ENCODE measurements at regions not wholly inside any gene's neighbourhood (a gene's known extent, or its start where the extent isn't known, plus 50 kb on each side); places are given as distances from the start of the nearest gene placed in this dataset.

- 43 to 58% methylated on average over 16 to 19 of the region's 25 CpGs for WGBS, 2 donors
- no peak for TF ChIP-seq POLR2A (IDR thresholded peaks at IDR 0.05)
- no peak for TF ChIP-seq CTCF (IDR thresholded peaks at IDR 0.05)
Measured at GRCh38 chr7:155922067-155922816, 110.0 kb upstream of the SHH start.

GRCh38 chr7:155921804-155922066 is 109.5 kb upstream of the SHH start:
- no peak for DNase-seq
- TF ChIP-seq CTCF (IDR thresholded peaks at IDR 0.05) (no peak), POLR2A (IDR thresholded peaks at IDR 0.05) (no peak)
- Histone ChIP-seq H3K4me3 (replicated peaks in 1 of 3) (no peak overlapping the region), H3K36me3 (no peaks in the 10 kb centered on the region), H3K9me3 (no peaks in the 10 kb centered on the region), H3K4me1 (peaks cover 0 to 8% of the 10 kb centered on the region in 2 donors), H3K27ac (peak overlapping the region in 1 of 3 donors; percentile 30), H3K27me3 (no peaks in the 10 kb centered on the region)
- WGBS, 2 donors = 67 to 73% methylated on average over 4 to 5 of the region's 10 CpGs
- intact Hi-C loops (cut with DNase I) = no loop called here

More at GRCh38 chr7:155922067-155922816, 110.0 kb upstream of the SHH start:
- peak; percentile 85 to 86 for DNase-seq
- H3K9me3 ChIP-seq = no peaks in the 10 kb centered on the region
- H3K4me3 ChIP-seq (replicated peaks in 1 of 3) = no peak overlapping the region
- H3K27me3 ChIP-seq = no peaks in the 10 kb centered on the region
- no peak overlapping the region for H3K27ac ChIP-seq
- intact Hi-C loops (cut with DNase I) = no loop called here
- H3K36me3 ChIP-seq = no peaks in the 10 kb centered on the region
- peaks cover 0 to 8% of the 10 kb centered on the region in 2 donors for H3K4me1 ChIP-seq

GRCh38 chr7:155921086-155921803 is 109.0 kb upstream of the SHH start:
- TF ChIP-seq CTCF (IDR thresholded peaks at IDR 0.05) = no peak
- no peak for TF ChIP-seq POLR2A (IDR thresholded peaks at IDR 0.05)
- H3K36me3 ChIP-seq = no peaks in the 10 kb centered on the region
- no peaks in the 10 kb centered on the region for H3K27me3 ChIP-seq
- no peaks in the 10 kb centered on the region for H3K9me3 ChIP-seq
- DNase-seq = no peak
- WGBS, 2 donors = 80 to 88% methylated on average over 7 to 10 of the region's 12 CpGs
- intact Hi-C loops (cut with DNase I) = no loop called here
- no peak overlapping the region for H3K27ac ChIP-seq
- peaks cover 0 to 8% of the 10 kb centered on the region in 2 donors for H3K4me1 ChIP-seq
- no peak overlapping the region for H3K4me3 ChIP-seq (replicated peaks in 1 of 3)

GRCh38 chr7:155920068-155920461 is 107.8 kb upstream of the SHH start:
- H3K4me1 ChIP-seq = peaks cover 0 to 8% of the 10 kb centered on the region in 2 donors
- intact Hi-C loops (cut with DNase I) = no loop called here
- 94 to 99% methylated on average over 5 to 10 of the region's 11 CpGs for WGBS, 2 donors
- H3K27me3 ChIP-seq = no peaks in the 10 kb centered on the region
- no peak overlapping the region for H3K4me3 ChIP-seq (replicated peaks in 1 of 3)
- H3K9me3 ChIP-seq = no peaks in the 10 kb centered on the region
- no peak overlapping the region for H3K27ac ChIP-seq
- no peaks in the 10 kb centered on the region for H3K36me3 ChIP-seq
- TF ChIP-seq POLR2A (IDR thresholded peaks at IDR 0.05) = no peak
- no peak for TF ChIP-seq CTCF (IDR thresholded peaks at IDR 0.05)
- DNase-seq = no peak

GRCh38 chr7:155919391-155920067 is 107.3 kb upstream of the SHH start:
- no peak overlapping the region for H3K4me3 ChIP-seq (replicated peaks in 1 of 3)
- intact Hi-C loops (cut with DNase I) = no loop called here
- no peak overlapping the region for H3K27ac ChIP-seq
- TF ChIP-seq POLR2A (IDR thresholded peaks at IDR 0.05) (no peak), CTCF (IDR thresholded peaks at IDR 0.05) (no peak)
- peaks cover 0 to 8% of the 10 kb centered on the region in 2 donors for H3K4me1 ChIP-seq
- no peaks in the 10 kb centered on the region for H3K9me3 ChIP-seq
- no peaks in the 10 kb centered on the region for H3K36me3 ChIP-seq
- WGBS, 2 donors = 85 to 88% methylated on average over 7 to 11 of the region's 13 CpGs
- H3K27me3 ChIP-seq = no peaks in the 10 kb centered on the region
- no peak for DNase-seq

All from thyroid gland (tissue), 4 donors.